H1 (cell line): ENCODE measurements at regions not wholly inside any gene's neighbourhood (a gene's known extent, or its start where the extent isn't known, plus 50 kb on each side); places are given as distances from the start of the nearest gene placed in this dataset.

ENCODE experiments used
- CTCF ChIA-PET: fragments of 300-600 bp; sonication (Branson Sonifier 250); formaldehyde crosslinking; loops from one replicate; lab custom pipeline; 2021; ENCODE audit not compliant: partially characterized antibody; lab: Charles Lee
- POLR2A ChIA-PET: fragments of 300-600 bp; sonication (Branson Sonifier 250); formaldehyde crosslinking; loops from one replicate; lab custom pipeline; 2021; ENCODE audit warnings: inconsistent platforms; ENCODE audit not compliant: partially characterized antibody; lab: Charles Lee
- DNase-seq, 2 experiments: peaks; one replicate each; pipeline versions ENCODE4 v3.0.0 to v3.0.0-alpha.2; 2010 to 2022; ENCODE audit warnings: low spot score in 2 of 2, low read depth in 1 of 2, mixed read lengths in 1 of 2
- FAIRE-seq: peaks from 2 replicates; lab custom pipeline; 2011; peaks lifted over from hg19 to GRCh38; lab: Jason Lieb, UNC
- H2AFZ ChIP-seq: 2 replicates; pipeline ENCODE4 v1.8.1; 2012; ENCODE audit warnings: low read length, inconsistent platforms
- H2AK5ac ChIP-seq: 2 replicates; pipeline ENCODE4 v1.6.1; 2013; ENCODE audit warnings: low read depth, low read length
- H2BK120ac ChIP-seq: replicated peaks from 2 replicates; pipeline ENCODE3; 2013; ENCODE audit warnings: low read depth, low read length, inconsistent platforms
- H2BK12ac ChIP-seq: 2 replicates; pipeline ENCODE4 v1.6.1; 2013; ENCODE audit warnings: low read depth, low read length
- H2BK15ac ChIP-seq: 2 replicates; pipeline ENCODE4 v1.6.1; 2013; ENCODE audit warnings: low read length
- H2BK20ac ChIP-seq: 2 replicates; pipeline ENCODE4 v1.6.1; 2013; ENCODE audit warnings: low read length
- H2BK5ac ChIP-seq: 2 replicates; pipeline ENCODE4 v1.6.1; 2013; ENCODE audit warnings: low read depth, low read length
- H3K14ac ChIP-seq: 2 replicates; pipeline ENCODE4 v1.6.1; 2013; ENCODE audit warnings: inconsistent platforms; ENCODE audit not compliant: insufficient read length
- H3K18ac ChIP-seq: 2 replicates; pipeline ENCODE4 v1.6.1; 2013; ENCODE audit warnings: low read length; ENCODE audit errors: extremely low read depth
- H3K23ac ChIP-seq: 2 replicates; pipeline ENCODE4 v1.6.1; 2013; ENCODE audit warnings: inconsistent platforms; ENCODE audit not compliant: insufficient read length
- H3K23me2 ChIP-seq: 2 replicates; pipeline ENCODE4 v1.6.1; 2013; ENCODE audit warnings: low read depth, low read length
- H3K27ac ChIP-seq: 2 replicates; pipeline ENCODE4 v1.6.1; 2011; ENCODE audit warnings: low read depth, low read length, inconsistent platforms
- H3K27me3 ChIP-seq, 4 experiments: replicated peaks in 1 of 4; 1 replicate in 1 of 4; 2 replicates in 3 of 4; pipeline versions ENCODE4 v1.6.1 to v1.8.1; 2011 to 2013; ENCODE audit warnings: low read length in 3 of 4, mild to moderate bottlenecking in 3 of 4, inconsistent platforms in 2 of 4, mixed read lengths in 2 of 4, moderate library complexity in 1 of 4; ENCODE audit not compliant: control insufficient read depth in 3 of 4, insufficient read depth in 3 of 4; ENCODE audit errors: extremely low read depth in 1 of 4
- H3K36me3 ChIP-seq, 4 experiments: 2 replicates each; pipeline versions ENCODE4 v1.6.1 to v1.8.1; 2011 to 2013; ENCODE audit warnings: mild to moderate bottlenecking in 4 of 4, low read length in 3 of 4, moderate library complexity in 2 of 4, control low read depth in 1 of 4, inconsistent platforms in 1 of 4; ENCODE audit not compliant: insufficient read depth in 4 of 4, control insufficient read depth in 2 of 4
- H3K4ac ChIP-seq: replicated peaks from 2 replicates; pipeline ENCODE3; 2013; ENCODE audit warnings: low read length, low read depth, mixed read lengths, inconsistent platforms; ENCODE audit not compliant: insufficient read length
- H3K4me1 ChIP-seq, 4 experiments: replicated peaks in 1 of 4; 1 replicate in 1 of 4; 2 replicates in 3 of 4; pipeline versions ENCODE4 v1.6.1 to v1.8.1; 2011 to 2013; ENCODE audit warnings: low read length in 3 of 4, inconsistent platforms in 2 of 4, mixed read lengths in 1 of 4; ENCODE audit not compliant: insufficient read depth in 4 of 4, control insufficient read depth in 3 of 4
- H3K4me2 ChIP-seq, 2 experiments: 2 replicates each; pipeline versions ENCODE4 v1.6.1 to v1.8.1; 2011 to 2013; ENCODE audit warnings: low read depth in 2 of 2, low read length in 2 of 2, control low read depth in 1 of 2, inconsistent platforms in 1 of 2, mild to moderate bottlenecking in 1 of 2; ENCODE audit not compliant: insufficient read depth in 1 of 2
- H3K4me3 ChIP-seq, 4 experiments: fragments of 200-600, 300-600 bp in 1 of 4; sonication (generic), shearing (Covaris generic), sonication (Bioruptor Twin) in 1 of 4; 2 replicates each; pipeline versions ENCODE4 v1.5.1 to v1.8.1; 2011 to 2016; ENCODE audit warnings: low read length in 4 of 4, low read depth in 3 of 4, control low read depth in 2 of 4, inconsistent platforms in 2 of 4, mild to moderate bottlenecking in 2 of 4, mixed read lengths in 1 of 4, moderate library complexity in 1 of 4; ENCODE audit not compliant: insufficient read depth in 2 of 4; ENCODE audit errors: extremely low read depth in 1 of 4
- H3K56ac ChIP-seq: replicated peaks from 2 replicates; pipeline ENCODE3; 2013; ENCODE audit warnings: low read depth, mild to moderate bottlenecking, mixed read lengths, low read length, inconsistent platforms; ENCODE audit not compliant: insufficient read length
- H3K79me1 ChIP-seq: 2 replicates; pipeline ENCODE4 v1.6.1; 2013; ENCODE audit warnings: low read depth, low read length, control low read depth
- H3K79me2 ChIP-seq, 2 experiments: 2 replicates each; pipeline versions ENCODE4 v1.6.1 to v1.8.1; 2012 to 2013; ENCODE audit warnings: low read length in 2 of 2, mild to moderate bottlenecking in 2 of 2, inconsistent platforms in 1 of 2; ENCODE audit not compliant: insufficient read depth in 2 of 2, control insufficient read depth in 1 of 2
- H3K9ac ChIP-seq, 4 experiments: replicated peaks in 1 of 4; 1 replicate in 1 of 4; 2 replicates in 3 of 4; pipeline versions ENCODE4 v1.6.1 to v1.8.1; 2011 to 2013; ENCODE audit warnings: low read depth in 3 of 4, low read length in 3 of 4, control low read depth in 2 of 4, mild to moderate bottlenecking in 2 of 4, moderate library complexity in 2 of 4, inconsistent platforms in 1 of 4; ENCODE audit errors: extremely low read depth in 1 of 4
- H3K9me3 ChIP-seq, 2 experiments: 2 replicates each; pipeline versions ENCODE4 v1.6.1 to v1.8.1; 2012 to 2013; ENCODE audit warnings: mild to moderate bottlenecking in 2 of 2, moderate library complexity in 2 of 2, control low read depth in 1 of 2, inconsistent platforms in 1 of 2, low read depth in 1 of 2, low read length in 1 of 2, mixed read lengths in 1 of 2; ENCODE audit not compliant: insufficient read depth in 2 of 2
- H4K20me1 ChIP-seq, 2 experiments: replicated peaks in 1 of 2; 2 replicates each; pipeline versions ENCODE3 to v1.8.1; 2011 to 2013; ENCODE audit warnings: inconsistent platforms in 2 of 2, low read length in 2 of 2, mild to moderate bottlenecking in 1 of 2; ENCODE audit not compliant: insufficient read depth in 2 of 2, control insufficient read depth in 1 of 2
- H4K5ac ChIP-seq: 2 replicates; pipeline ENCODE4 v1.6.1; 2013; ENCODE audit warnings: low read length, low read depth, mixed read lengths, inconsistent platforms; ENCODE audit not compliant: insufficient read length
- H4K8ac ChIP-seq: 2 replicates; pipeline ENCODE4 v1.8.0; 2013; ENCODE audit warnings: mild to moderate bottlenecking, moderate library complexity, low read length, inconsistent platforms; ENCODE audit not compliant: insufficient read depth; ENCODE audit errors: extremely low read depth
- H4K91ac ChIP-seq: replicated peaks from 2 replicates; pipeline ENCODE3; 2013; ENCODE audit warnings: low read length, mixed read lengths, inconsistent platforms; ENCODE audit not compliant: insufficient read length
- RAD21 ChIP-seq, 2 experiments: IDR thresholded peaks in 1 of 2; conservative IDR thresholded peaks in 1 of 2; 2 replicates each; pipeline ENCODE4 v1.6.1; 2011; ENCODE audit warnings: low read depth in 2 of 2, low read length in 2 of 2, improper control_type of control experiment in 1 of 2, inconsistent platforms in 1 of 2, mild to moderate bottlenecking in 1 of 2, moderate library complexity in 1 of 2
- WGBS, 2 experiments: shearing (Covaris generic) in 1 of 2; methylation state at CpG; one replicate each; pipeline versions ENCODE4 v1.1.6 to v1.1.7; 2013 to 2015; ENCODE audit warnings: low lambda C conversion rate in 2 of 2, mixed read lengths in 2 of 2, inconsistent platforms in 1 of 2, low coverage in 1 of 2, missing lambda C conversion rate in 1 of 2; ENCODE audit not compliant: insufficient replicate concordance in 2 of 2, insufficient coverage in 1 of 2, insufficient read length in 1 of 2; ENCODE audit errors: extremely low coverage in 1 of 2, missing lambda C conversion rate in 1 of 2; 5-methylcytosine and 5-hydroxymethylcytosine counted together
- TF ChIP-seq, protein P1 (sequence below): IDR thresholded peaks from 2 replicates; pipeline ENCODE4 v1.6.1; 2011; ENCODE audit warnings: low read length, improper control_type of control experiment

DNA sequence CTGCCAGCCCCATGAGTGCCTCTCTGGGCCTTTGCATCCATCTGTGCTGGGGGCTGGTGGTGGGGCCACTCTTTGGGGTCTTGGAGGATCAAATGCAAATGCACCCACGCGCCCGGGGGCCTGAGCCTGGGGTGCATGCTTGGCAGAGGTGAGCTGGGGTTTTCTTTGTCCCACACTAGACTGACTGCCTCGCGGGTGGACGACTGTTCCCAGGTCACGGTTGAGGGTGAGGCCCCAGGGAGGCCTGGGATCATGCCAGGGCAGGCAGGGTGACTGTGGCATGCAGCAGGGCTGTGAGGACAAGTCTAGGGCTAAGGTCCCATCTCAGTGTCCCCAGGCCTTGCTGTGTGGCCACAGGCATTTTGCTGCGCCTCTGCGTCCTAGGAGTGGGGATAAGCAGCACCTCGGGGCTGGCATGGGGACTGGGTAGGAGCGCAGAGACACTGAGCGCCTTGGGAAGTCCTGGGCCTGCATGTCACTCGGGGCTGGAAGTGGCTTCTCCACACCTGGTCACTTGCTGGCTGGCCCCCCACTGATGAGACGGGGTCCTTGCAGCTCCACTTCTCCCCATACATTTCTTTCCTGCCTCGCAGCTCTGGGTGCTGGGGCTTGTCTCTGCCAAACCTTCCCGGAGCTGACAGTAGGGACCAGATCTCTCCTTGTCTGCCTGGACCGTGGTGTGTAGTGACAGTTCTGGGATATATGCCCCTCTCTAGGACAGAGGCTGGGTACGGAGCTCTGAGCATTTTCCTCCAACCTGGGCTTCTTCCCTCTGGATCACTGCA lies 133.1 kb downstream of the CTTN start:
- no peak overlapping the region for H3K23ac ChIP-seq
- H4K91ac ChIP-seq = peak overlapping the region; percentile 61
- H3K4me1 ChIP-seq = peaks cover 10 to 23% (median 14%) of the 10 kb centered on the region in 4 experiments
- CTCF ChIA-PET = interaction anchor here (0.7 to 2.2 kb wide), 5 partner anchors 10 to 224 kb away, joined by 3 to 9 read pairs (median 4); no protein-coding TSS in a partner anchor
- peak overlapping the region; percentile 8 for H4K8ac ChIP-seq
- H2BK20ac ChIP-seq = 0 out of 2 replicates have a peak overlapping the region, but pooled peaks have one; percentile 32
- peak overlapping the region; percentile 78 for H2BK5ac ChIP-seq
- H3K27ac ChIP-seq = peak overlapping the region; percentile 2; the same call in 1 of the 2 replicates
- H2AFZ ChIP-seq = no peak overlapping the region
- peaks cover 6% of the 10 kb centered on the region for H3K79me1 ChIP-seq
- H2BK15ac ChIP-seq = peak overlapping the region; percentile 61; the same call in 1 of the 2 replicates
- DNase-seq (no peak), FAIRE-seq (no peak)
- H3K79me2 ChIP-seq = no peaks in the 10 kb centered on the region
- H3K18ac ChIP-seq = peak overlapping the region; percentile 83
- POLR2A ChIA-PET = interaction anchor here (1.1 to 1.4 kb wide), 2 partner anchors 8 to 37 kb away, joined by 3 to 5 read pairs; no protein-coding TSS in a partner anchor
- H3K27me3 ChIP-seq = no peaks in the 10 kb centered on the region
- 0 out of 2 replicates have a peak overlapping the region, but pooled peaks have one; percentile 84 for H2BK12ac ChIP-seq
- H3K56ac ChIP-seq = no peak overlapping the region
- no peak overlapping the region for H3K4me3 ChIP-seq
- H3K4me2 ChIP-seq = peak overlapping the region in 1 of 2 experiments; percentile 19; a peak in 2 of 4 replicates
- H2BK120ac ChIP-seq = peak overlapping the region; percentile 80
- H3K9me3 ChIP-seq = no peaks in the 10 kb centered on the region
- H3K36me3 ChIP-seq = no peaks in the 10 kb centered on the region
- 89% methylated on average over 18 of the region's 18 CpGs; no CpG with 5 or more reads in 1 of the 2 experiments for WGBS, 2 experiments
- H3K9ac ChIP-seq = peak overlapping the region in 1 of 4 experiments; percentile 37; a peak in 3 of 7 replicates
- no peak overlapping the region for H4K5ac ChIP-seq
- H2AK5ac ChIP-seq = peak overlapping the region; percentile 95; the same call in 1 of the 2 replicates
- peaks cover 4% of the 10 kb centered on the region for H3K23me2 ChIP-seq
- no peak overlapping the region for H3K14ac ChIP-seq
- H3K4ac ChIP-seq = peak overlapping the region; percentile 79
- H4K20me1 ChIP-seq = peaks cover 4 to 5% of the 10 kb centered on the region in 2 experiments
- no peak for TF ChIP-seq RAD21 (IDR thresholded peaks at IDR 0.05 in 1 of 2, conservative IDR thresholded peaks at IDR 0.05 in 1 of 2; ENCODE audit: low read depth in 2 of 2, low read length in 2 of 2)
- TF ChIP-seq, protein P1, sequence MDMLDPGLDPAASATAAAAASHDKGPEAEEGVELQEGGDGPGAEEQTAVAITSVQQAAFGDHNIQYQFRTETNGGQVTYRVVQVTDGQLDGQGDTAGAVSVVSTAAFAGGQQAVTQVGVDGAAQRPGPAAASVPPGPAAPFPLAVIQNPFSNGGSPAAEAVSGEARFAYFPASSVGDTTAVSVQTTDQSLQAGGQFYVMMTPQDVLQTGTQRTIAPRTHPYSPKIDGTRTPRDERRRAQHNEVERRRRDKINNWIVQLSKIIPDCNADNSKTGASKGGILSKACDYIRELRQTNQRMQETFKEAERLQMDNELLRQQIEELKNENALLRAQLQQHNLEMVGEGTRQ = no peak
